HFF-Myc (cell line): ENCODE measurements at regions not wholly inside any gene's neighbourhood (a gene's known extent, or its start where the extent isn't known, plus 50 kb on each side); places are given as distances from the start of the nearest gene placed in this dataset.

Source experiments
- DNase-seq: peaks from one replicate; pipeline ENCODE4 v3.0.0-alpha.2; 2011; ENCODE audit warnings: low read depth; ENCODE audit errors: extremely low read depth
- H3K4me3 ChIP-seq: replicated peaks from 2 replicates; pipeline ENCODE4 v1.5.1; 2011; ENCODE audit warnings: low read depth, mild to moderate bottlenecking, control low read depth, low read length
- CTCF ChIP-seq: IDR thresholded peaks from 2 replicates; pipeline ENCODE4 v1.5.1; 2012; ENCODE audit warnings: mild to moderate bottlenecking, low read depth, low read length, control low read depth; ENCODE audit errors: missing control alignments

- TF ChIP-seq CTCF: no peak
- no peak overlapping the region for H3K4me3 ChIP-seq
- DNase-seq: no peak
Observed at GRCh38 chr17:70230850-70231640, 61.7 kb downstream of the KCNJ2 start.

- no peak overlapping the region for H3K4me3 ChIP-seq
- no peak for TF ChIP-seq CTCF
- no peak for DNase-seq
Observed at GRCh38 chr17:70232466-70232865, 63.1 kb downstream of the KCNJ2 start.

- TF ChIP-seq CTCF: no peak
- H3K4me3 ChIP-seq: no peak overlapping the region
- DNase-seq: no peak
Observed at GRCh38 chr17:70235252-70235651, 65.9 kb downstream of the KCNJ2 start.

GRCh38 chr17:70238228-70238627 lies 68.9 kb downstream of the KCNJ2 start:
- DNase-seq: no peak
- no peak overlapping the region for H3K4me3 ChIP-seq
- TF ChIP-seq CTCF: no peak

- DNase-seq: no peak
- TF ChIP-seq CTCF: no peak
- no peak overlapping the region for H3K4me3 ChIP-seq
Observed at GRCh38 chr17:70238646-70239045, 69.3 kb downstream of the KCNJ2 start.

GRCh38 chr17:70239391-70239826 lies 70.1 kb downstream of the KCNJ2 start:
- DNase-seq: no peak
- TF ChIP-seq CTCF: no peak
- no peak overlapping the region for H3K4me3 ChIP-seq

GRCh38 chr17:70241071-70241470 lies 71.7 kb downstream of the KCNJ2 start:
- H3K4me3 ChIP-seq: no peak overlapping the region
- no peak for DNase-seq
- TF ChIP-seq CTCF: no peak
